Myocyte (in vitro differentiated cells): ENCODE measurements at regions not wholly inside any gene's neighbourhood (a gene's known extent, or its start where the extent isn't known, plus 50 kb on each side); places are given as distances from the start of the nearest gene placed in this dataset.
A peak's percentile ranks its signal among the peaks of the same experiment; 100 is the strongest.

ENCODE experiments used
- DNase-seq: peaks from one replicate; pipeline ENCODE4 v3.0.0-alpha.2; 2012; ENCODE audit warnings: low read depth

- no peak for DNase-seq
Measured at GRCh38 chr4:137209240-137209639, 323.1 kb downstream of the PCDH18 start.

GRCh38 chr4:137206781-137207180, 325.5 kb downstream of the PCDH18 start:
- no peak for DNase-seq

- DNase-seq: peak; percentile 44
Measured at GRCh38 chr4:137203601-137204000, 328.7 kb downstream of the PCDH18 start.

- no peak for DNase-seq
Measured at GRCh38 chr4:137200322-137200721, 332.0 kb downstream of the PCDH18 start.

GRCh38 chr4:137198791-137199190, 333.5 kb downstream of the PCDH18 start:
- no peak for DNase-seq

- no peak for DNase-seq
Measured at GRCh38 chr4:137194670-137195069, 337.6 kb downstream of the PCDH18 start.

GRCh38 chr4:137193564-137193963, 338.7 kb downstream of the PCDH18 start:
- DNase-seq: no peak

GRCh38 chr4:137181293-137181899, 350.9 kb downstream of the PCDH18 start:
- DNase-seq: no peak

- DNase-seq: no peak
Measured at GRCh38 chr4:137180349-137180748, 351.9 kb downstream of the PCDH18 start.

GRCh38 chr4:137156807-137157206, 375.5 kb downstream of the PCDH18 start:
- no peak for DNase-seq

- DNase-seq: peak; percentile 18
Measured at GRCh38 chr4:137156054-137156453, 376.2 kb downstream of the PCDH18 start.

GRCh38 chr4:137131201-137131600, 401.1 kb downstream of the PCDH18 start:
- DNase-seq: no peak

- no peak for DNase-seq
Measured at GRCh38 chr4:137129845-137130244, 402.4 kb downstream of the PCDH18 start.

- no peak for DNase-seq
Measured at GRCh38 chr4:137129441-137129840, 402.9 kb downstream of the PCDH18 start.

- peak; percentile 83 for DNase-seq
Measured at GRCh38 chr4:137125011-137125410, 407.3 kb downstream of the PCDH18 start.

- DNase-seq: peak; percentile 78
Measured at GRCh38 chr4:137124278-137124932, 407.9 kb downstream of the PCDH18 start.

GRCh38 chr4:137122876-137123275, 409.4 kb downstream of the PCDH18 start:
- no peak for DNase-seq

GRCh38 chr4:137116144-137116543, 416.1 kb downstream of the PCDH18 start:
- DNase-seq: no peak

- no peak for DNase-seq
Measured at GRCh38 chr4:137106733-137107132, 425.6 kb downstream of the PCDH18 start.

GRCh38 chr4:137106287-137106686, 426.0 kb downstream of the PCDH18 start:
- DNase-seq: no peak

GRCh38 chr4:137090951-137091350, 441.3 kb downstream of the PCDH18 start:
- no peak for DNase-seq

GRCh38 chr4:137083571-137084135, 448.6 kb downstream of the PCDH18 start:
- peak; percentile 62 for DNase-seq

- DNase-seq: no peak
Measured at GRCh38 chr4:137082061-137082460, 450.2 kb downstream of the PCDH18 start.
